ENCODE measurements at regions not wholly inside any gene's neighbourhood (a gene's known extent, or its start where the extent isn't known, plus 50 kb on each side); places are given as distances from the start of the nearest gene placed in this dataset.

GRCh38 chr6:37556881-37557644, 57.4 kb upstream of the CCDC167 start:
- no peak for DNase-seq (ENCODE audit: low spot score)

DNA sequence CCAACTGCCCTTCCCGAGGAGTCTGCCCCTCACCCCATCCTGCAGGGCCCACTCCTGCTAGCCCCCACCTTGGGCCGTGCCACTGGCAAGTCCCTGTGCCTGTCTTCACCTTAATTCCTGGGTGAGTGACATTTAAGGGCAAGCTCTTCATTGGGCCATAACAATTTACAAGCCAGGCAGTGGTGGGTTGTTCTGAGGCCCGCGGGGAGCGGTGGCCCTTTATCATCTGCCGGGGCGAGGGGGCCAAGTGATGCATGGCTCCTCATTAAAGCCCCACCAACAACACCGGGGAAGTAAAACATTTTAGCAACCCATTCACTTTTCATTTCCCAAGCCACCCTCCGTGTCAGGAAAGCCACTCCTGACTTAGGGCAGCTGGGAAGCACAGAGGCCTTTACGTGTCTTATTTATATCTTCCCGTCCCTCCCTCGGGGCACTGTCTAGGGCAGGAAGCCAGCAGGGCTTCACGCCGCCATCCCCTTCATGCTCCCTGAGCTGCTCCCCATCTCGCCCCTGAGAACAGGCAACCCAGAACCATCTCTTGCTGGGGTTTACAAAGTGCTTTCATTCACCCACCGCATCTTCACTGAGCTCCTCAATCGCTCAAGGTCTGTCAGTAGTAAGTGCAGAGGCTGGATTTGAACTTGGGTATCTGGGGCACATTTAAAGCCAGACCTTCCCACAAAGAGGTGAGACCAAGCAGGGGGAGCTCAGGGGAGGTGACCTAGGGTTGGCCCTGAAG, 55.5 kb upstream of the CCDC167 start:
- DNase-seq (ENCODE audit: low spot score): no peak

DNA sequence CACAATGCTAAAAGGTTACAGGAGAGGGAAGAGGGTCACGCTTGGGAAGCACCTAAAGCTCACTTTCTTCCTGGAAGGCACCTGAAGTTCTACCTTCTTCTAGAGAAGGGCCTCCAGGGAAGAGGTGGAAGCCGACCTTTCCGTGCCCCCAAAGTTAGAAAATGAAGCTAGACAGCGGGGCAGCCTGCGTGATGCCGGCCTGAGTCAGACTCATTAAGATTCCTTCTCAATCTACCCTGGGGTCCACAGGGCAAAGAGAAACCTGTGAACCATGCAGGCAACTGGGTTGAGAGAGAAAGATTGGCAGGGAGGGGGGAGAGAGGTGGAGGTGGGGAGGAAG, 54.8 kb upstream of the CCDC167 start:
- no peak for DNase-seq (ENCODE audit: low spot score)

DNA sequence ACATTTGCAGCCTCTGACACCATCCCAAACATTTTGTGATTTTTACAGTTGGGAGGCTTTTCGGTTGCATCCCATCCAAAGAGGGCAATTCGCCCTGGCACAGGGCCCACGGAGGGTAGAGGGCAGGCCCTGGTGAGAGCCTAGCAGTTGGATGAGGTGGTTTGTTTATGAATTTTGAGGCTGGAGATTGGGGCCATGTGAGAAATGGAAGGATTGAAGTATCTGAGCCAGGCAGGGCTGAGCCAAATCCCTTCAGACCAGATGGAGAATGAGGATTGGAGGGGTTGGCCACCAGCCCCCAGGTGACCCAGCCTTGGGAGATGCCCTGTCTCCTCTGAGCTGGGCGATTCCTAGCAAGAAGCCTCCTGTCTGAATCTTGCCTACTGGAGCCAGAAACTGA, 52.6 kb upstream of the CCDC167 start:
- no peak for DNase-seq (ENCODE audit: low spot score)

DNA sequence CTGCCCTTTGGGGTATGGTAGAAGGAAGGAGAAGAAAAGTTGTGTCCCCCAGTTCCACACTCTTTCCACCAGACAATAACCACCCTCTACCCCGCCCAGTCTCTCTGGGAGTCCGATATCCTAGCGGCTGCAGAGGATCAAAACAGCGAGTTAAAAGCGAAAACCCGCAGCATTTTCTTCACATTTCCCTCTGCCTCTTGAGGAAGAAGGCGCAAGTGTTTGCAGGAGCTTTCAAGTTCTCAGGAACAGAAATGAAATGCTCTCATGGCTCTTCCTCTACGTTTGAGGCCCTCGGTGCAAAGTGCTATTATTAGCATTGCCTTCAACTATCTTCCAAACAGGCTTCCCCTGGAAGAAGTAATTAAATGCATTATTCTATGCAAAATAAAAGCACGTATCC, 52.2 kb upstream of the CCDC167 start:
- DNase-seq (ENCODE audit: low spot score): no peak

GRCh38 chr6:37551446-37551845, 51.8 kb upstream of the CCDC167 start:
- DNase-seq (ENCODE audit: low spot score): no peak

- no peak for DNase-seq (ENCODE audit: low spot score)
These were observed 51.3 kb upstream of the CCDC167 start for GRCh38 chr6:37551002-37551401.

DNA sequence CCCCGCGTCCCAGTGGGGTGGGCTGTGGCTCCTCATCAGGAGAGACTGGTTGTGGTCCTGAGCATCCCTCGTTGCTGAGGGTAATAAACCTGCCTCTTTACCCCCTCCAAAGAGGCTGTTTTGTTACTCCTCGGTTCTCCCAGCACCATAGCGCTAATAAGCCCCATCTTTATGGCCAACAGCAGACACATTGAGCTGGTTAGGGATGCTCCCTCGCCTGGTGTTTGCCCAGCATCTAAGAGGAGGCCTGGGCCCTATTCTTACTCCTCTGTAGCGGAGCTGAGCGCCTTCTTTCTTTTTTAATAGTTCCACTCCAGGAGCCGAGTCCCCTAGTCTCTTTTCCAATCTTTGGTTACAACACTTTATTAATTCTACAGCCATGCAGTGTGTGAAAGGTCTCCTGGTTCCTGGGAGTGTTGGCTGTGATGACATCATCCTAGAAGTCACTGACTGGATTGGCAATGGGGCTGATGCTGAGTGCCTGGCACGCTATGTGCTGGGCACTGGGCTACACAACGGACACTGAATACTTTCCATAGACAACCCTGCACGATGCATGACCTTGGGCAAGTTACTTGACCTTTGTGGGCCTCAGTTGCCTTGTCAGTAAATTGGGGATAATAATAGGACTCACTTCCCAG, 50.6 kb upstream of the CCDC167 start:
- no peak for DNase-seq (ENCODE audit: low spot score)

DNA sequence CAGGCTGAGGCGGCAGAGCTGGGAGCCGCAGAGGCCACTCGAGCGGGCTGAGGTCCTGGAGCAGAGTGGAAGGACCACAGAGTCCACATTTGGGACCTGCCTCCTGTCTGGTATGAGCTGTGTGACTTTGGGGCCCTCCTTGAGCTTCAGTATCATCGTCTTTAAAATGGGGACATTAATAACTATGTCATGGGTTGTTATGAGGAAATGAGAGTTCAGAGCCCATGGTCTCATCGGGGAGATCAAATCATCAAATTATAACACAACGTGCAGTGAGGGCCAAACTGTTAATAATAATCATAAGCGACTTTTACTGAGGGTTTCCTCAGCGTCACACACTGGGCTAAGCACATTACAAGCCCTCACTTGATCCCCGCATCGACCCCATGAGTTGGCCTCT, 49.9 kb upstream of the CCDC167 start:
- DNase-seq (ENCODE audit: low spot score): no peak
